ENCODE measurements at regions not wholly inside any gene's neighbourhood (a gene's known extent, or its start where the extent isn't known, plus 50 kb on each side); places are given as distances from the start of the nearest gene placed in this dataset.

- TF ChIP-seq REST (IDR thresholded peaks at IDR 0.05; ENCODE audit: unreplicated experiment) (no peak), POLR2AphosphoS5 (IDR thresholded peaks at IDR 0.05; ENCODE audit: low read depth) (no peak), CTCF (conservative IDR thresholded peaks at IDR 0.05; ENCODE audit: low read depth in 2 of 2) (no peak), ZNF114 (CRISPR knock-in tag; IDR thresholded peaks at IDR 0.05) (no peak), EZH2 (IDR thresholded peaks at IDR 0.05; ENCODE audit: low read depth, unreplicated experiment) (no peak), CREB1 (CRISPR knock-in tag; IDR thresholded peaks at IDR 0.05; ENCODE audit: low read depth) (no peak), ETS1 (IDR thresholded peaks at IDR 0.05) (no peak), EZH2phosphoT487 (IDR thresholded peaks at IDR 0.05; ENCODE audit: unreplicated experiment) (no peak), STAT1 (IDR thresholded peaks at IDR 0.05; ENCODE audit: unreplicated experiment) (no peak), ZNF331 (CRISPR knock-in tag; IDR thresholded peaks at IDR 0.05; ENCODE audit: low read depth) (no peak)
Observed at GRCh38 chr12:47366157-47366556, 286.4 kb upstream of the AMIGO2 start.

Data from GM23338 (cell line).